ENCODE measurements at regions not wholly inside any gene's neighbourhood (a gene's known extent, or its start where the extent isn't known, plus 50 kb on each side); places are given as distances from the start of the nearest gene placed in this dataset.

GRCh38 chr20:55678126-55678525 is 327.2 kb downstream of the CBLN4 start:
- no peak overlapping the region for H3K4me3 Mint-ChIP-seq
- no peaks in the 10 kb centered on the region for H3K9me3 Mint-ChIP-seq
- no peak overlapping the region for H3K27ac Mint-ChIP-seq

GRCh38 chr20:55677011-55677410 is 328.3 kb downstream of the CBLN4 start:
- Mint-ChIP-seq H3K27ac (no peak overlapping the region), H3K36me3 (no peaks in the 10 kb centered on the region), H3K4me3 (no peak overlapping the region), H3K4me1 (no peaks in the 10 kb centered on the region), H3K9me3 (no peaks in the 10 kb centered on the region), H3K27me3 (ENCODE audit: low read depth) (peaks cover 2% of the 10 kb centered on the region)
- DNase-seq (ENCODE audit: low spot score in 2 of 2, unreplicated experiment in 2 of 2), result no peak
- TF ChIP-seq CTCF (IDR thresholded peaks at IDR 0.05; ENCODE audit: unreplicated experiment), result no peak

More at GRCh38 chr20:55678126-55678525, 327.2 kb downstream of the CBLN4 start:
- no peaks in the 10 kb centered on the region for H3K36me3 Mint-ChIP-seq
- H3K27me3 Mint-ChIP-seq (ENCODE audit: low read depth), result peaks cover 2% of the 10 kb centered on the region
- no peaks in the 10 kb centered on the region for H3K4me1 Mint-ChIP-seq
- no peak for DNase-seq (ENCODE audit: low spot score in 2 of 2, unreplicated experiment in 2 of 2)
- TF ChIP-seq CTCF (IDR thresholded peaks at IDR 0.05; ENCODE audit: unreplicated experiment), result no peak

GRCh38 chr20:55676097-55676496 is 329.2 kb downstream of the CBLN4 start:
- no peak for DNase-seq (ENCODE audit: low spot score in 2 of 2, unreplicated experiment in 2 of 2)
- TF ChIP-seq CTCF (IDR thresholded peaks at IDR 0.05; ENCODE audit: unreplicated experiment), result no peak
- H3K4me3 Mint-ChIP-seq, result no peak overlapping the region
- no peaks in the 10 kb centered on the region for H3K4me1 Mint-ChIP-seq
- H3K36me3 Mint-ChIP-seq, result no peaks in the 10 kb centered on the region
- H3K27me3 Mint-ChIP-seq (ENCODE audit: low read depth), result peaks cover 2% of the 10 kb centered on the region
- no peak overlapping the region for H3K27ac Mint-ChIP-seq
- H3K9me3 Mint-ChIP-seq, result no peaks in the 10 kb centered on the region

GRCh38 chr20:55668631-55669030 is 336.7 kb downstream of the CBLN4 start:
- Mint-ChIP-seq H3K4me3 (no peak overlapping the region), H3K27me3 (ENCODE audit: low read depth) (peaks cover 2% of the 10 kb centered on the region), H3K36me3 (no peaks in the 10 kb centered on the region), H3K9me3 (no peaks in the 10 kb centered on the region), H3K4me1 (no peaks in the 10 kb centered on the region), H3K27ac (no peak overlapping the region)
- no peak for DNase-seq (ENCODE audit: low spot score in 2 of 2, unreplicated experiment in 2 of 2)
- TF ChIP-seq CTCF (IDR thresholded peaks at IDR 0.05; ENCODE audit: unreplicated experiment), result no peak

GRCh38 chr20:55667955-55668354 is 337.4 kb downstream of the CBLN4 start:
- Mint-ChIP-seq H3K9me3 (no peaks in the 10 kb centered on the region), H3K4me1 (no peaks in the 10 kb centered on the region), H3K4me3 (no peak overlapping the region), H3K27ac (no peak overlapping the region), H3K27me3 (ENCODE audit: low read depth) (peaks cover 2% of the 10 kb centered on the region), H3K36me3 (no peaks in the 10 kb centered on the region)
- no peak for DNase-seq (ENCODE audit: low spot score in 2 of 2, unreplicated experiment in 2 of 2)
- no peak for TF ChIP-seq CTCF (IDR thresholded peaks at IDR 0.05; ENCODE audit: unreplicated experiment)

- Mint-ChIP-seq H3K27me3 (ENCODE audit: low read depth) (peaks cover 2% of the 10 kb centered on the region), H3K9me3 (no peaks in the 10 kb centered on the region), H3K36me3 (no peaks in the 10 kb centered on the region), H3K4me3 (no peak overlapping the region), H3K4me1 (no peaks in the 10 kb centered on the region), H3K27ac (no peak overlapping the region)
- no peak for TF ChIP-seq CTCF (IDR thresholded peaks at IDR 0.05; ENCODE audit: unreplicated experiment)
- DNase-seq (ENCODE audit: low spot score in 2 of 2, unreplicated experiment in 2 of 2), result no peak
These were observed 338.3 kb downstream of the CBLN4 start for GRCh38 chr20:55667024-55667423.

All from mesothelial cell of epicardium (in vitro differentiated cells).